ENCODE measurements at regions not wholly inside any gene's neighbourhood (a gene's known extent, or its start where the extent isn't known, plus 50 kb on each side); places are given as distances from the start of the nearest gene placed in this dataset.

DNA sequence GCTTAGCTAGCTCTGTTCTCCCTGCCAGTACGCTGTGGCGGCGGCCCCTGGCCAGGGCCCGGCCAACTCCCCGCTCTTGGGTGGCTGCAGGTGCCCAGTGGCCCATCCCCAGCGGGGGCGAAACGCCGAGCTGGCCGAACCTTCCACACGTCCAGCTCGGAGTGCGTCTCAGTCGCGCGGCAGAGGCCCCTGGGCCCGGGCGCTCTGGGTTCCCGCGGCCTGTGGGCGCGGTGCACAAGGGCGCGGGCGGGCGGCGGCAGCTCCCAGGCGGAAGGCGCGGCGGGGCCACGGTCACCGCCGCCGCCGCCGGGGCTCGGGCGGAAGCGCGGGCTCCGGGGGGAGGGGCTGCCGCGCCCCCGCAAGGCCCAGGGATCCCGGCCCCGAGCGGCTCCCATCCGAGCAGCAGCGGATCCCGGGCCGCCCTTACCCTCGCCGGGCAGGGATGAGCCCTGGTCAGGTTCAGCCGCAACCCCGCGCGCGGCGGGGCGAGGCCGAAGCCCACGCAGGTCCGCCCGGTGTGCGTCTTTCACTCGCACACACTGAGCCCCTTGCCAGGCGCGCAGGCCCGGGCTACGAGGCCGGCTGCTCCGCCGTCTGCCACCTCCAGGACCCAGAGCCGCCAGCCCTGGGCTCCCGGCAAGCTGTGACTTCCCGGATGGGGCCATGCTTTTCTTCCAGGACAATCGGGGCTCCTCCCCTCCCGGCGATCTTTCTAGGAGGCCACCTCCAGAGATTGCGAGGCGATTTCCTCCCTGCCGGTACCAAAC, 54.2 kb downstream of the CCDC54 start:
- H3K4me3 Mint-ChIP-seq: peak overlapping the region; percentile 94
- H3K36me3 Mint-ChIP-seq (ENCODE audit: low read depth): peaks cover 4% of the 10 kb centered on the region
- H3K27ac Mint-ChIP-seq: peak overlapping the region; percentile 94
- ChIA-PET CTCF (interaction anchor here (0.7 to 4.6 kb wide), 7 partner anchors 11 to 196 kb away, joined by 3 to 22 read pairs (median 7); partner anchors contain the start of gene BBX), POLR2A (interaction anchor here (0.6 to 2.7 kb wide), 8 partner anchors 10 to 1158 kb away, joined by 3 to 24 read pairs (median 3); partner anchors contain the start of genes BBX, CIP2A and DZIP3)
- H3K4me1 Mint-ChIP-seq: peaks cover 45% of the 10 kb centered on the region
- DNase-seq (peak; percentile 64), ATAC-seq (ENCODE audit: low read depth) (peak; percentile 65)
- intact Hi-C loops (cut with micrococcal nuclease): loop anchor here (5.0 to 10.0 kb wide), 3 partner anchors 166 to 973 kb away; no protein-coding TSS in a partner anchor
- no peaks in the 10 kb centered on the region for H3K9me3 Mint-ChIP-seq
- TF ChIP-seq, protein P1, sequence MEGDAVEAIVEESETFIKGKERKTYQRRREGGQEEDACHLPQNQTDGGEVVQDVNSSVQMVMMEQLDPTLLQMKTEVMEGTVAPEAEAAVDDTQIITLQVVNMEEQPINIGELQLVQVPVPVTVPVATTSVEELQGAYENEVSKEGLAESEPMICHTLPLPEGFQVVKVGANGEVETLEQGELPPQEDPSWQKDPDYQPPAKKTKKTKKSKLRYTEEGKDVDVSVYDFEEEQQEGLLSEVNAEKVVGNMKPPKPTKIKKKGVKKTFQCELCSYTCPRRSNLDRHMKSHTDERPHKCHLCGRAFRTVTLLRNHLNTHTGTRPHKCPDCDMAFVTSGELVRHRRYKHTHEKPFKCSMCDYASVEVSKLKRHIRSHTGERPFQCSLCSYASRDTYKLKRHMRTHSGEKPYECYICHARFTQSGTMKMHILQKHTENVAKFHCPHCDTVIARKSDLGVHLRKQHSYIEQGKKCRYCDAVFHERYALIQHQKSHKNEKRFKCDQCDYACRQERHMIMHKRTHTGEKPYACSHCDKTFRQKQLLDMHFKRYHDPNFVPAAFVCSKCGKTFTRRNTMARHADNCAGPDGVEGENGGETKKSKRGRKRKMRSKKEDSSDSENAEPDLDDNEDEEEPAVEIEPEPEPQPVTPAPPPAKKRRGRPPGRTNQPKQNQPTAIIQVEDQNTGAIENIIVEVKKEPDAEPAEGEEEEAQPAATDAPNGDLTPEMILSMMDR (IDR thresholded peaks at IDR 0.05): no peak
- H3K27me3 Mint-ChIP-seq: no peaks in the 10 kb centered on the region

DNA sequence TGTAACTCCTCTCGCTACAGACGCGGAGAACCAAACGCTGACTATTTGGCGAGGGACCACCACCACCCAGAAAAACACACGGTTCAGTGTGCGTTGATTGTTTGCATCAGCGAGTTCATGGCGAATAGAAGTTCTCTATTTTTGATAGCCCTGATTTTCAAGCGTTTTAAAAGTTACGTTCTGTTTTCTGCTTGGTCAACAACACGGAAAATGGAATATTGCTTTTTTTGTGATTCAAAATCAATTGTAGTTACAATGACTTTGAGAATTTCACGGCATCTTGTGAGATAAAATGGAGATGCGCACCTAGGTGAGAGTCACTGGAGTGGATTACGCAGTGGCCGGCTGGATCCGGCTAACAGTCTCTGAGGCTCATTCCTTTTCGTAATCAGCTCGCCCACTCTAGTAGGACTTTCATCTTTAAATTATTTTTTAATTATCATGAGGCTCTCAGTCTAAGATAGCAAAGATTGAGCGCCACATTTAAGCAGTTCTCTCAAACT, 54.8 kb downstream of the CCDC54 start:
- peaks cover 4% of the 10 kb centered on the region for H3K36me3 Mint-ChIP-seq (ENCODE audit: low read depth)
- no peaks in the 10 kb centered on the region for H3K27me3 Mint-ChIP-seq
- CTCF ChIA-PET: interaction anchor here (0.8 to 4.6 kb wide), 5 partner anchors 11 to 196 kb away, joined by 3 to 22 read pairs (median 7); partner anchors contain the start of gene BBX
- H3K27ac Mint-ChIP-seq: peak overlapping the region; percentile 94
- POLR2A ChIA-PET: interaction anchor here (0.7 to 2.7 kb wide), 8 partner anchors 10 to 1158 kb away, joined by 3 to 24 read pairs (median 4); partner anchors contain the start of genes BBX, CIP2A and DZIP3
- H3K9me3 Mint-ChIP-seq: no peaks in the 10 kb centered on the region
- TF ChIP-seq, protein P1 (IDR thresholded peaks at IDR 0.05): no peak
- peak overlapping the region; percentile 94 for H3K4me3 Mint-ChIP-seq
- intact Hi-C loops (cut with micrococcal nuclease): loop anchor here (5.0 to 10.0 kb wide), 3 partner anchors 165 to 973 kb away; no protein-coding TSS in a partner anchor
- DNase-seq (no peak), ATAC-seq (ENCODE audit: low read depth) (no peak)
- H3K4me1 Mint-ChIP-seq: peaks cover 45% of the 10 kb centered on the region

DNA sequence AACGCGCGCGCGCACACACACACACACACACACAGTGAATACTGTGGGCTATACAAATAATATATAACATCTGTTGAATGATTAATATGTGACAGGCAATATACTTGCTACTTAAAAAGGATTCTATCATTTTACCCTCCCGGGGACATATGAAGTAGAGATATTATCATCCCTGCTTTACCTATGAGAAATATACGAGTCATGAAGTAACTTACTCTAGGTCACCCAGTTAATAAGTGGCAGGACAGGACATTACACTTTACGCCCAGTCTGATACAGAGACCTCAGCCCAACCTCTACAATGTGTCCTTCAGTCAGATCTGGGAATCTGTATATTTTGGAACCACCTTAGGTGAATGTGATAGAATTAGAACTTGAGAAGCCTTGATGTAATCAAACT, 55.4 kb downstream of the CCDC54 start:
- DNase-seq (no peak), ATAC-seq (ENCODE audit: low read depth) (no peak)
- peak overlapping the region; percentile 94 for H3K27ac Mint-ChIP-seq
- intact Hi-C loops (cut with micrococcal nuclease): loop anchor here (5.0 to 10.0 kb wide), 3 partner anchors 165 to 972 kb away; no protein-coding TSS in a partner anchor
- ChIA-PET POLR2A (interaction anchor here (0.7 to 2.7 kb wide), 7 partner anchors 9 to 1157 kb away, joined by 3 to 24 read pairs (median 4); partner anchors contain the start of genes BBX, CIP2A and DZIP3), CTCF (interaction anchor here (1.0 to 2.6 kb wide), 2 partner anchors 17 to 89 kb away, joined by 3 to 7 read pairs; partner anchors contain the start of gene BBX)
- TF ChIP-seq, protein P1 (IDR thresholded peaks at IDR 0.05): no peak
- peak overlapping the region; percentile 94 for H3K4me3 Mint-ChIP-seq
- no peaks in the 10 kb centered on the region for H3K9me3 Mint-ChIP-seq
- H3K36me3 Mint-ChIP-seq (ENCODE audit: low read depth): peaks cover 4% of the 10 kb centered on the region
- peaks cover 40% of the 10 kb centered on the region for H3K4me1 Mint-ChIP-seq
- no peaks in the 10 kb centered on the region for H3K27me3 Mint-ChIP-seq

DNA sequence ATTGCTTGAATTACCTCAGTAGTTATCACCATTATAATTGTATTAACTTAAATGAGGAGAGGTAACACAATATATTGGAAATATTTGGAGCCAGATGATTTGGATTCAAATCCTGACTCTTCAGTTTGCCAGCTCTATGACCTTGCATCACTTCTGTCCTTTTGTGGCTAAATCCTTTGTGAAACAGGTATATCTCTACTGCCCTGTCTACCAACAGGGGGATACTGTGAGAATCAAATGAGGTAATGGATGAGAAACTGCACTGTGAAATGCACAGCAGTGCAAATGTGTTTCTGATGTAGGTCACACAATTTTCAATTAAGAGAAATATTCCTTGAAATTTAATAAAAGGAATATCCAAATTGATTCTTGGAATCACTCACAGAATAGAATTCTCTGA, 58.8 kb downstream of the CCDC54 start:
- ATAC-seq (ENCODE audit: low read depth): no peak
- H3K27ac Mint-ChIP-seq: no peak overlapping the region
- POLR2A ChIA-PET: interaction anchor here (0.6 kb wide), 1 partner anchor 224 kb away, joined by 3 read pairs; no protein-coding TSS in a partner anchor
- peaks cover 4% of the 10 kb centered on the region for H3K36me3 Mint-ChIP-seq (ENCODE audit: low read depth)
- no peak for DNase-seq
- H3K4me3 Mint-ChIP-seq: no peak overlapping the region
- intact Hi-C loops (cut with micrococcal nuclease): loop anchor here (10.0 kb wide), 2 partner anchors 239 to 969 kb away; no protein-coding TSS in a partner anchor
- H3K27me3 Mint-ChIP-seq: no peaks in the 10 kb centered on the region
- H3K9me3 Mint-ChIP-seq: no peaks in the 10 kb centered on the region
- H3K4me1 Mint-ChIP-seq: peaks cover 8% of the 10 kb centered on the region
- TF ChIP-seq, protein P1 (IDR thresholded peaks at IDR 0.05): no peak
- CTCF ChIA-PET: no interaction called here

DNA sequence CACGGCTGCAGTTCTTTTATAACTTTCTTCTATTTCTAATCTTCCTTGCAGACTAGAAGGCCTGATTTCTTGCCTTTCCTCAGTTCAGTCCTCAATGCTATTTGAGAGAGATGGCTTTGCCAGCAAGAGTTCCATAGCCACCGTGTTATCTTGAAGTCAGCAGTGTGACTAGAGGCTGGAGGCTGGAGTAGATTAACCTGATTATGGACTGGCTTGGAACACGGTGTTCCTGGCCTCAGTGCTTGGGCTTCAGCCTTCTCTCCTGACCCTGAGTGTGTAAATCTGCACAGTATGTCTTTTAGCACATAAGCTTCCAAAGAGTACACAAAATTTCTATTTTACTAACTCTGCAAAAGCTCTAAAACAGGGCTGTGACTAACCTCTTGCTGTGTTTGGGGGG, 61.4 kb downstream of the CCDC54 start:
- Mint-ChIP-seq H3K36me3 (ENCODE audit: low read depth) (no peaks in the 10 kb centered on the region), H3K4me3 (no peak overlapping the region), H3K27me3 (no peaks in the 10 kb centered on the region), H3K9me3 (no peaks in the 10 kb centered on the region), H3K27ac (no peak overlapping the region), H3K4me1 (no peaks in the 10 kb centered on the region)
- no peak for ATAC-seq (ENCODE audit: low read depth)
- TF ChIP-seq, protein P1 (IDR thresholded peaks at IDR 0.05): no peak
- intact Hi-C loops (cut with micrococcal nuclease): loop anchor here (10.0 kb wide), 2 partner anchors 236 to 966 kb away; no protein-coding TSS in a partner anchor
- no peak for DNase-seq
- POLR2A ChIA-PET: no interaction called here
- CTCF ChIA-PET: no interaction called here
